ENCODE measurements at regions not wholly inside any gene's neighbourhood (a gene's known extent, or its start where the extent isn't known, plus 50 kb on each side); places are given as distances from the start of the nearest gene placed in this dataset.

DNA sequence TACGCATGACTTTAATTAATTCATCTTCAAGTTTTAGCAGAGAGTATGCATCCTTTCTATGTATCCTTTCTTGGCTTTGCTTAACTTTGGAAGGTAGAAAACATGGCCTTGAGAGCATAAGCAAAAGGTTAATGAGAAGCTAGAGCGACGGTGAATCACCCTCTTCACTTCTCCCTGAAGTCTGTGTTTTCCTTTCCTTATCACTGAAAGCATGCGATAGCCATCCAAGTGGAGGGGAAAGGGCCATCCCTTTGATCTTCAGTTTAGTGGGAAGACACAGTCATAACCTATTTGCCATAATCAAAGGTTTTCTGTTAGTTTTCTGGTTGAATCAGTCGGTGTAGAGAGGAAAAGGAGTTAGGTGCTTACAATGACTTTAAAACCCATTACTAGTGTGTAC is 354.0 kb upstream of the ROBO2 start:
- no peak for TF ChIP-seq CTCF (IDR thresholded peaks at IDR 0.05; ENCODE audit: insufficient read depth, low read length, poor library complexity, severe bottlenecking)
- no peaks in the 10 kb centered on the region for H3K36me3 ChIP-seq (ENCODE audit: control insufficient read depth, insufficient read depth, low read length)
- no peak overlapping the region for H3K4me3 ChIP-seq (replicated peaks; ENCODE audit: low read depth, low read length)
- no peaks in the 10 kb centered on the region for H3K27me3 ChIP-seq (replicated peaks; ENCODE audit: control insufficient read depth, insufficient read depth, low read length)
- DNase-seq (ENCODE audit: extremely low read depth, insufficient read length): no peak

- DNase-seq (ENCODE audit: extremely low read depth, insufficient read length): no peak
Measured at GRCh38 chr3:76687019-76687418, 352.9 kb upstream of the ROBO2 start.

DNA sequence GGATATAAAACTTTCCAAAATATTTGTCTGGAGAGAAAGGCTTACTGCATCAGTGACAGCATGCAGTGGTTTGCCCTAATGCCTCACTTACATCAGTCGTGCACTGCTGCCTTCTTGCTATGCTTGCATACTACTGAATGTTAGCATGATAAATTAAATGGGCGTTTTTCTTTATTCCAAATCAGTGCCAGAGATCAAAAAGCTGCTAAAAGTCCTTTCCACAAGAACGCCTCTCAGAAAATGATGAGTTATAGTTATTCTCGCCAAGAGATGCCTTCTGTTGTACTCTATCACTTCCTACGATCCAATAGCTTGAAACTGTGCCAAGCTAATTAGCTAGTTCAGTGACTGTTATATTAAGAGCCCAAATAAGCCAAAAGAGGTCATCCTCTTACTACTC is 345.8 kb upstream of the ROBO2 start:
- Histone ChIP-seq H3K36me3 (ENCODE audit: control insufficient read depth, insufficient read depth, low read length) (no peaks in the 10 kb centered on the region), H3K4me3 (replicated peaks; ENCODE audit: low read depth, low read length) (no peak overlapping the region), H3K27me3 (replicated peaks; ENCODE audit: control insufficient read depth, insufficient read depth, low read length) (no peaks in the 10 kb centered on the region)
- no peak for DNase-seq (ENCODE audit: extremely low read depth, insufficient read length)
- no peak for TF ChIP-seq CTCF (IDR thresholded peaks at IDR 0.05; ENCODE audit: insufficient read depth, low read length, poor library complexity, severe bottlenecking)

More at GRCh38 chr3:76687019-76687418, 352.9 kb upstream of the ROBO2 start:
- Histone ChIP-seq H3K27me3 (replicated peaks; ENCODE audit: control insufficient read depth, insufficient read depth, low read length) (no peaks in the 10 kb centered on the region), H3K36me3 (ENCODE audit: control insufficient read depth, insufficient read depth, low read length) (no peaks in the 10 kb centered on the region), H3K4me3 (replicated peaks; ENCODE audit: low read depth, low read length) (no peak overlapping the region)
- TF ChIP-seq CTCF (IDR thresholded peaks at IDR 0.05; ENCODE audit: insufficient read depth, low read length, poor library complexity, severe bottlenecking): no peak

DNA sequence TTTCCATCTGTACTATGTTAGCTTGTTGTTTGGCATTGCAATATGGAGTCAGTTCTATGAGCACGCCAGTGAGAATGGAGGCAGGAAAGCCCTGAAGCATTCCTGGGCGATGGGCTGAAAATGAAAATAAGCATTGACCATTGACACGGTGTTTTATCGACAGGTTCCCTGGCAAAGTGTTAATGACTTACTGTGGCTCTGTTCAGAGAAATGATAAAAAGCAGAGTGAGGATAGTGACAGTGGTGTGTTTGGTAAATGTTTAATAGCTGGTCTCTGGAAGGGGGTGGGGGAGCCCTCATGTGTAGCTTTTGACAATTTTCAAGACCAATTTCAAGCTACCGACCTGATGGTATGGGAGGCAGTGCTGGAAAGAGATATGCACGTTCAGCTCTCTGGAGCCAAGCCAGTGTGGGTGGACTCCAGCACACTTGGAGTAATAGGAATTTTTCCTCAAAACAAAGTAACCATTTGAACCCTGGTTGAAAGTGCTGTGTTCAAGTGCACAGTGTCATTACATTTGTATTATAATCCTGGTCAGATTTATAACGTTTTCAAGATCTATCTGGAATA is 341.7 kb upstream of the ROBO2 start:
- Histone ChIP-seq H3K4me3 (replicated peaks; ENCODE audit: low read depth, low read length) (no peak overlapping the region), H3K27me3 (replicated peaks; ENCODE audit: control insufficient read depth, insufficient read depth, low read length) (no peaks in the 10 kb centered on the region), H3K36me3 (ENCODE audit: control insufficient read depth, insufficient read depth, low read length) (no peaks in the 10 kb centered on the region)
- no peak for DNase-seq (ENCODE audit: extremely low read depth, insufficient read length)
- no peak for TF ChIP-seq CTCF (IDR thresholded peaks at IDR 0.05; ENCODE audit: insufficient read depth, low read length, poor library complexity, severe bottlenecking)

DNA sequence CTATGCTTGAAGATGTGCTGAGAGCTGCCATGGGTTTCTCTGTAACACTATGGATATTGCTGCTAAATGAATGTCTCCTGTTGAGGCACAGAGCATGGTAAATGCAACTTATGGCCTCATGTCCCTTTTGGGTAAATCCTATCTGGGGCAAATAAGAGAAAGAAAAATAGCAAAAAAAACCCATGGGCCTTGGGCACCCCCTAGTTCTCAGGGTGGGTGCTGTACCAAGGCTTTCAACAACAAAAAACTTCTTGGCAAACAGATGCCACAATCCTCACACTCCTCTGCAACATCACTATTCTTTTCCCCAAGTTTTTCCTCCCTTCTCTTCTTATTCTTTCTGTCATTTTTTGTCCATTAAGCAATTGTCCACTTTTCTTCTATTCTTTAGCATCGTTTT is 340.1 kb upstream of the ROBO2 start:
- no peak for TF ChIP-seq CTCF (IDR thresholded peaks at IDR 0.05; ENCODE audit: insufficient read depth, low read length, poor library complexity, severe bottlenecking)
- no peaks in the 10 kb centered on the region for H3K36me3 ChIP-seq (ENCODE audit: control insufficient read depth, insufficient read depth, low read length)
- H3K4me3 ChIP-seq (replicated peaks; ENCODE audit: low read depth, low read length): no peak overlapping the region
- H3K27me3 ChIP-seq (replicated peaks; ENCODE audit: control insufficient read depth, insufficient read depth, low read length): no peaks in the 10 kb centered on the region
- DNase-seq (ENCODE audit: extremely low read depth, insufficient read length): no peak

DNA sequence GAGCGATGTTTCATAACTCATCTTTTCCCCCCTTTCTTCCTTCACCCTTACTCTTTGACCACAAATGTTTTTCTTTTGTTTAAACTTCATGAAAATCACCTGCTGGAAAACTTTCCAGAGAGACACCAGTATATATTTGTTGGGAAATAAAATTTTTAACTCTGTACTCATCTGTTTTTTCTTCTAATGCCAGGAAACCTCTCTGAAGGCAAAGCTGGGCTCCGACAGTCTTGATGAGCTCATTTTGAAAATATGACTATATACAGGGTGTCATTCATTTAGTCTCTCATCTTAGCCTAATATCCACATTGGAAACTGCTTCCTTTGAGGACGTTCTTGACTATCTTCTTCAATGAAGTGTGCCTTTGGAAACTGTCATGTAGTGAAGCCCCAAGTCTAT is 339.6 kb upstream of the ROBO2 start:
- H3K4me3 ChIP-seq (replicated peaks; ENCODE audit: low read depth, low read length): no peak overlapping the region
- no peaks in the 10 kb centered on the region for H3K27me3 ChIP-seq (replicated peaks; ENCODE audit: control insufficient read depth, insufficient read depth, low read length)
- no peak for TF ChIP-seq CTCF (IDR thresholded peaks at IDR 0.05; ENCODE audit: insufficient read depth, low read length, poor library complexity, severe bottlenecking)
- H3K36me3 ChIP-seq (ENCODE audit: control insufficient read depth, insufficient read depth, low read length): no peaks in the 10 kb centered on the region
- DNase-seq (ENCODE audit: extremely low read depth, insufficient read length): no peak
